OCI-LY3 (cell line): ENCODE measurements at regions not wholly inside any gene's neighbourhood (a gene's known extent, or its start where the extent isn't known, plus 50 kb on each side); places are given as distances from the start of the nearest gene placed in this dataset.

Experiments
- EZH2phosphoT487 ChIP-seq: fragments of 200-600 bp; shearing (Covaris generic); IDR thresholded peaks from 2 replicates; pipeline ENCODE4 v1.6.1; 2018; ENCODE audit warnings: antibody characterized with exemption, mixed run types, low read depth
- TF ChIP-seq, protein P1 (sequence below): fragments of 200-600, 300-600 bp; sonication (generic); IDR thresholded peaks from 2 replicates; pipeline ENCODE4 v1.5.1; 2014; ENCODE audit warnings: antibody characterized with exemption, low read length, low read depth

- TF ChIP-seq, protein P1, sequence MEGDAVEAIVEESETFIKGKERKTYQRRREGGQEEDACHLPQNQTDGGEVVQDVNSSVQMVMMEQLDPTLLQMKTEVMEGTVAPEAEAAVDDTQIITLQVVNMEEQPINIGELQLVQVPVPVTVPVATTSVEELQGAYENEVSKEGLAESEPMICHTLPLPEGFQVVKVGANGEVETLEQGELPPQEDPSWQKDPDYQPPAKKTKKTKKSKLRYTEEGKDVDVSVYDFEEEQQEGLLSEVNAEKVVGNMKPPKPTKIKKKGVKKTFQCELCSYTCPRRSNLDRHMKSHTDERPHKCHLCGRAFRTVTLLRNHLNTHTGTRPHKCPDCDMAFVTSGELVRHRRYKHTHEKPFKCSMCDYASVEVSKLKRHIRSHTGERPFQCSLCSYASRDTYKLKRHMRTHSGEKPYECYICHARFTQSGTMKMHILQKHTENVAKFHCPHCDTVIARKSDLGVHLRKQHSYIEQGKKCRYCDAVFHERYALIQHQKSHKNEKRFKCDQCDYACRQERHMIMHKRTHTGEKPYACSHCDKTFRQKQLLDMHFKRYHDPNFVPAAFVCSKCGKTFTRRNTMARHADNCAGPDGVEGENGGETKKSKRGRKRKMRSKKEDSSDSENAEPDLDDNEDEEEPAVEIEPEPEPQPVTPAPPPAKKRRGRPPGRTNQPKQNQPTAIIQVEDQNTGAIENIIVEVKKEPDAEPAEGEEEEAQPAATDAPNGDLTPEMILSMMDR: no peak
- TF ChIP-seq EZH2phosphoT487: no peak
These were observed 120.6 kb downstream of the MYCN start for GRCh38 chr2:16060936-16061338.
